22Rv1 (cell line): ENCODE measurements at regions not wholly inside any gene's neighbourhood (a gene's known extent, or its start where the extent isn't known, plus 50 kb on each side); places are given as distances from the start of the nearest gene placed in this dataset.

Source experiments
- H3K27ac ChIP-seq: fragments of 450-650 bp; 2 replicates; pipeline ENCODE4 v1.5.1; 2017
- ZFX ChIP-seq: fragments of 450-650 bp; IDR thresholded peaks from 2 replicates; pipeline ENCODE4 v1.6.1; 2017; ENCODE audit warnings: antibody characterized with exemption, borderline replicate concordance
- TF ChIP-seq, protein P1 (sequence below): fragments of 450-650 bp; IDR thresholded peaks from 2 replicates; pipeline ENCODE4 v1.5.1; 2017; ENCODE audit warnings: mild to moderate bottlenecking

DNA sequence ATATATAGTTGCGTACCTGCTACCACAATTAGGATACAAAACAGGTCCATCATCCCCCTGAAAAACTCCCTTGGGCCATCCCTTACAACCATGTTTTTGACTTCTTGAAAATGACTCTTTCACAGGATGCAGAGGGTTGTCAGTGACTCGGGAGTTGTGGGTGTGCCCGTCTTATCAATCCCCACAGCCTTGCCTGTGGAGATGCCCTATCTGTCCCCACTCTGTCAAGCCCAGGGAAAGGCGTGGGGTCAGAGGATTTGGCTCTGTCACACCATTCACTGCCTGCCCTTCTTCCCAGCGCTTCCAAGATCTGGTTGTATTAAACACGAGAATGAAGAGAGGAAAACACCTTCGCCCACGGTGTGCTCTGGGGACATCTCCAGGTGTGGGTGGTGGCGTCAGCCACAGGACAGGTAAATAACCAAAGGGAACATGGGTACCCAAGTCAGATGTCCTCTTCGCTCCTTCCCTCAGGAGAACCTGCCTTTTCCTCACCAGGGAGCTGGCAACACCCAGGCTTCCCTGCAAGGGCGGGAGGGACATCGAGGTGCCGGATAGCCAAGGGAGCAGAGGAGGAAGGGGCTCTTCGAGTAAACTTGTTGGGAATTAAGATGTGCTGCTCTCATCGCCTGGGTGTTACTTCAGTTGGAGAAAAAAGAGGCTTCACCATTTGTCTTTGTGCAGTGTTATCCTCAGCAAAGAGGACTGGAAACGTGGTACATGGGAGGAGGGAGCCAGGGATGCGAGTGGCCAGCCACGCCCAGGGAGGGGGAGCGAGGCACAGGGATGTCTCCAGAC, 100.3 kb downstream of the B3GNT2 start:
- TF ChIP-seq, protein P1, sequence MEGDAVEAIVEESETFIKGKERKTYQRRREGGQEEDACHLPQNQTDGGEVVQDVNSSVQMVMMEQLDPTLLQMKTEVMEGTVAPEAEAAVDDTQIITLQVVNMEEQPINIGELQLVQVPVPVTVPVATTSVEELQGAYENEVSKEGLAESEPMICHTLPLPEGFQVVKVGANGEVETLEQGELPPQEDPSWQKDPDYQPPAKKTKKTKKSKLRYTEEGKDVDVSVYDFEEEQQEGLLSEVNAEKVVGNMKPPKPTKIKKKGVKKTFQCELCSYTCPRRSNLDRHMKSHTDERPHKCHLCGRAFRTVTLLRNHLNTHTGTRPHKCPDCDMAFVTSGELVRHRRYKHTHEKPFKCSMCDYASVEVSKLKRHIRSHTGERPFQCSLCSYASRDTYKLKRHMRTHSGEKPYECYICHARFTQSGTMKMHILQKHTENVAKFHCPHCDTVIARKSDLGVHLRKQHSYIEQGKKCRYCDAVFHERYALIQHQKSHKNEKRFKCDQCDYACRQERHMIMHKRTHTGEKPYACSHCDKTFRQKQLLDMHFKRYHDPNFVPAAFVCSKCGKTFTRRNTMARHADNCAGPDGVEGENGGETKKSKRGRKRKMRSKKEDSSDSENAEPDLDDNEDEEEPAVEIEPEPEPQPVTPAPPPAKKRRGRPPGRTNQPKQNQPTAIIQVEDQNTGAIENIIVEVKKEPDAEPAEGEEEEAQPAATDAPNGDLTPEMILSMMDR = no peak
- TF ChIP-seq ZFX = no peak
- H3K27ac ChIP-seq = no peak overlapping the region

DNA sequence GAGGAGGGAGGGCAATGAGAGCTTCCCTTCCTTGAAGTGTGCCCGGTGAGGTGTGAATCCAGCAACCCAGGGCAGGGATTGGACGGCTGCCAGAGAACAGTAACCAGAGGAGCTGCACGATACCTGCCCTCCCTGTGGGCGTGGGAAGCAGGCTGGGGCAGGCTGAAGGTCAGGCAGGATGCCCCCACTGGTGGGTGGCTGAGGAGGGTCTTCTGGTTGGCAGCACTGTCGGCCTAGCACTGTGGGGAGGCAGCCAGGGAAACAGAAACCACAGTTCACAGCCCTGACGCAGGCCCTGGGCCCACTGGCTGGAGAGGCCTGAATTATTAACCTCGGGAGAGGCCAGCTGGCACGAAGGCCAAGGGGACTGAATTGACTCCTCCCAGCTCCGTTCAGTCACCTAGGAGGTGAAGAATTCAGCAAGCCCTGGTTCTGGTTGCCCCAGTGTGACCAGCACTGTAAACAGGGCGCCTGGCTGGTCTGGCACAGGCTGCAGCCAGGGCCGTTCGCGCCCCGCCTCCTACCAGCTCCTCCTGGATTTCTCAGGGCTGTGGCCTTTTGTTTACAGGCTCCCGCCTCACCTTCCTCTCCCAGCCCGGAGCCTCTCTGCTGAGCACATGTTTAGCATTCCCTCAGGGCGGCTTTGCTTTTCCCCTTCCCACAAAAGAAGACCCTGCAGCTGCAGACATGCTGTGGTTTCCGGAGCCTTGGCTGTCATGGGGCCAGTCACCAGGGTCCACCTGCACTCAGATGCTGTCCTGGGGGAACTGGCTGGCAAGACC, 97.8 kb downstream of the B3GNT2 start:
- peak overlapping the region; percentile 80 for H3K27ac ChIP-seq
- TF ChIP-seq, protein P1 = no peak
- no peak for TF ChIP-seq ZFX

DNA sequence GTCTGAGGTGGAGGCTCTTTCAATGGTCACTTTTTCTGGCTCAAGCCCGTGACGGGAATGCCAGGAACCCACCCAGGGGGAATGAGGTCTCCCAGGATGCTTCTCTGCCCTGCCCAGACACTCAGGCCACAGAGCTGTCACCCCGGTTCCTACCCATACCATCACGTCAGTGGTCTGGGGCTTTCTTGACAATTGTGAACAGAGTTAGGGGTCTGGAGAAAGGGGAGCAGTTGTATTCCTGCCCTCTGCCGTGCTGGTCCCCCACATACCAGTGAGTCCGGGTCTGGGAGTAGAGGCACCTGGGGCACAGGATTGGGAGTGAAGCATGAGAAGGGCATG, 97.2 kb downstream of the B3GNT2 start:
- no peak for TF ChIP-seq ZFX
- TF ChIP-seq, protein P1 = no peak
- H3K27ac ChIP-seq = peak overlapping the region; percentile 80

DNA sequence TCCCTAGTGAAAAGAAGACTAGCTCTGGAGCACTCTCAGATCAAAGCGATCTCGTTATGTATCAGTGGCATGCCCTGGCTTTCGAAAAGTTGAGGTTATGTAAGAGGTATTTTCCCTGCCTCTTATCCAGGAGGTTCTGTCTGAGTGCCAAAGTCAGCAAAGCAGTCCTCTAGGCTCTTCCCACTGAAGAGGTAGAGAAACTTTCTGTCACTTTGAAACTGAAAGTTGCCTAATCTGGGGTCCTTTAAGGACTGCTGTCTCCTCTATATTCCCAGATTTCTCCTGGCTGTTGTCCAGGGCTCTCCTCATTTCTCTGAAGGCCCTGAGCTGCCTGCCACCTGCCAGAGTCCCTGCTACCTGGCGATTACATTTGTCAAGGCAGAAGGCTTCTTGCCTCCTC, 96.3 kb downstream of the B3GNT2 start:
- H3K27ac ChIP-seq = no peak overlapping the region
- TF ChIP-seq, protein P1 = no peak
- no peak for TF ChIP-seq ZFX

DNA sequence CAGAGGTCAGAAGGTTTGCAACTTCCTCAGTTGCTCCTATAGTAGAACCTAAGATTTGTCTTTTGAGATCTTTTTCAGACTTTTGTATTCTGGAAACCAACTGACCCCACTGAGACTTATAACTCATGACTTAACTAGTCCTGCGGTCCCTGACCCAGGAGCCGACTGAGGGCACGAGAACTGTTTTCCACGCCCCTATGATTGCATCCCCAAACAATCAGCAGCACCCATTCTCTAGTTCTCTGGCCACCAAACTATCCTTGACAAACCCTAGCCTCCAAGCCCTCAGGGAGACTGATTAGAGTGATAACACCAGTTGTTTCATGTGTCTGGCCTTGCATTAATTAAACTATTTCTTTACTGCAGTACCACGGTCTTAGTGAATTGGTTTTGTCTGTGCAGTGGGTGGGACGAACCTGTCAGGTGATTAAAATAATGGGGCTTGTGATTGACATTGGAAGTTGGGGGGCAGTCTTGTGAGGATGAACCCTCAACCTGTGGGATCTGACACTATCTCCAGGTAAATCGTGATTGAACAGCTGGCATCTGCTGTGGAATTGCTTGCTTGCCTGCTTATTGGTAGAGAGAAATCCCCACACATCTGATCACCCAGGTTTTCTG, 95.7 kb downstream of the B3GNT2 start:
- no peak overlapping the region for H3K27ac ChIP-seq
- TF ChIP-seq ZFX = no peak
- TF ChIP-seq, protein P1 = no peak

DNA sequence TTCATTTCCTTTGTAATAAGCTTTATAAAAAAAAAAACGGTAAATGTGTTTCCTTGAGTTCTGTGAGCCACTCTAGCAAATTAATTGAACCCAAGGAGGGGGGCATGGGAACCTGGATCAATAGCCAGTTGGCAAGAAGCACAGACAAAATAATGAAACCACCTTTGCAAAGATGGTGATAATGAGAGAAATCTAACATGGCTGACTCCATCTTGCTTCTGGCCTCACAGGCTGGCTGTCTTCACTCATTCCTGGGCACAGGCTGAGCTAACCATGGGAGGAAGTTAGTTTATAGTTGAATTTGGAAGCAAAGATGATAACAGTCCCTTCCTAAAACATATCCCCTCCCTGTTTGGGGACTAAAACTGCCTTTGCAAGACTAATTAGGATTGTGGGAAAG, 95.1 kb downstream of the B3GNT2 start:
- H3K27ac ChIP-seq = no peak overlapping the region
- TF ChIP-seq, protein P1 = no peak
- TF ChIP-seq ZFX = no peak
